B cell (primary cell): ENCODE measurements at regions not wholly inside any gene's neighbourhood (a gene's known extent, or its start where the extent isn't known, plus 50 kb on each side); places are given as distances from the start of the nearest gene placed in this dataset.

Experiments
- ATAC-seq: fragments of 200-7000 bp; cut with Tn5 transposase; one replicate; pipeline ENCODE4 v1.10.0; 2021; ENCODE audit warnings: low read depth, mild to moderate bottlenecking, moderate number of reproducible peaks, moderate library complexity
- CTCF ChIA-PET: fragments of 350-600 bp; sonication (Branson Sonifier 250); formaldehyde crosslinking; loops from one replicate; lab custom pipeline; 2021; ENCODE audit warnings: antibody characterized with exemption, inconsistent platforms; lab: Charles Lee
- POLR2A ChIA-PET: fragments of 350-600 bp; sonication (Branson Sonifier 250); formaldehyde crosslinking; loops from one replicate; lab custom pipeline; 2021; ENCODE audit warnings: antibody characterized with exemption; lab: Charles Lee
- DNase-seq: peaks from one replicate; pipeline ENCODE4 v3.0.0; 2013
- H2AFZ ChIP-seq: 2 replicates; pipeline ENCODE4 v1.6.1; 2012; ENCODE audit warnings: mild to moderate bottlenecking, low read depth, low read length; ENCODE audit not compliant: insufficient read depth, poor library complexity, severe bottlenecking
- H3K27ac ChIP-seq, 2 donors: 1 replicate in 1 of 2; 2 replicates in 1 of 2; pipeline ENCODE4 v1.5.1; 2012 to 2013; ENCODE audit warnings: low read length in 2 of 2, mild to moderate bottlenecking in 2 of 2, moderate library complexity in 1 of 2
- H3K27me3 ChIP-seq, 4 experiments: fragments of 200-600 bp in 1 of 4; sonication (generic) in 1 of 4; replicated peaks in 1 of 4; 1 replicate in 2 of 4; 2 replicates in 2 of 4; pipeline versions ENCODE4 v1.6.1 to v1.7.0; 2013 to 2016; ENCODE audit warnings: low read length in 3 of 4, mild to moderate bottlenecking in 2 of 4, mixed read lengths in 1 of 4, moderate library complexity in 1 of 4; ENCODE audit not compliant: insufficient read depth in 4 of 4, control insufficient read depth in 3 of 4; ENCODE audit errors: control extremely low read depth in 1 of 4
- H3K36me3 ChIP-seq, 2 experiments: replicated peaks in 1 of 2; 1 replicate in 1 of 2; 2 replicates in 1 of 2; pipeline versions ENCODE4 v1.6.1 to v1.7.1; 2013; ENCODE audit warnings: low read length in 1 of 2; ENCODE audit not compliant: insufficient read depth in 2 of 2, control insufficient read depth in 1 of 2; ENCODE audit errors: control extremely low read depth in 1 of 2, extremely low read depth in 1 of 2
- H3K4me1 ChIP-seq, 2 donors: fragments of 200-600 bp in 1 of 2; sonication (generic) in 1 of 2; 1 replicate in 1 of 2; 2 replicates in 1 of 2; pipeline versions ENCODE4 v1.5.1 to v1.6.1; 2013 to 2017; ENCODE audit warnings: low read length in 2 of 2; ENCODE audit not compliant: control insufficient read depth in 2 of 2, insufficient read depth in 2 of 2
- H3K4me2 ChIP-seq: replicated peaks from 2 replicates; pipeline ENCODE3; 2012; ENCODE audit warnings: mild to moderate bottlenecking, low read depth, low read length; ENCODE audit not compliant: poor library complexity, severe bottlenecking
- H3K4me3 ChIP-seq, 5 experiments: fragments of 200-600 bp in 1 of 5; sonication (generic) in 1 of 5; 1 replicate in 3 of 5; 2 replicates in 2 of 5; pipeline versions ENCODE4 v1.5.1 to v1.7.0; 2011 to 2016; ENCODE audit warnings: low read length in 4 of 5, mild to moderate bottlenecking in 4 of 5, low read depth in 2 of 5, control low read depth in 1 of 5, moderate library complexity in 1 of 5; ENCODE audit not compliant: insufficient read depth in 1 of 5; ENCODE audit errors: control extremely low read depth in 1 of 5, extremely low read depth in 1 of 5
- H3K79me2 ChIP-seq: fragments of 200-600 bp; sonication (generic); one replicate; pipeline ENCODE4 v1.6.0; 2016; ENCODE audit warnings: low read length; ENCODE audit not compliant: control insufficient read depth, insufficient read depth
- H3K9ac ChIP-seq: fragments of 200-600 bp; sonication (generic); 2 replicates; pipeline ENCODE4 v1.6.1; 2017; ENCODE audit warnings: mild to moderate bottlenecking, low read length, moderate library complexity
- H3K9me3 ChIP-seq, 3 donors: one replicate each; pipeline versions ENCODE4 v1.6.1 to v1.7.1; 2013; ENCODE audit warnings: low read length in 2 of 3; ENCODE audit not compliant: control insufficient read depth in 2 of 3, insufficient read depth in 1 of 3; ENCODE audit errors: control extremely low read depth in 1 of 3
- H4K20me1 ChIP-seq: 2 replicates; pipeline ENCODE4 v1.6.0; 2012; ENCODE audit warnings: mild to moderate bottlenecking, low read length; ENCODE audit not compliant: insufficient read depth, control insufficient read depth, poor library complexity, severe bottlenecking
- H3K27ac Mint-ChIP-seq: one replicate; pipeline ENCODE4 v1.8.0; 2021; ENCODE audit warnings: mixed read lengths
- H3K27me3 Mint-ChIP-seq: one replicate; pipeline ENCODE4 v1.8.0; 2021; ENCODE audit warnings: mixed read lengths
- H3K4me1 Mint-ChIP-seq: one replicate; pipeline ENCODE4 v1.8.0; 2021; ENCODE audit warnings: mixed read lengths
- H3K4me3 Mint-ChIP-seq: one replicate; pipeline ENCODE4 v1.8.0; 2021; ENCODE audit warnings: mixed read lengths
- H3K9me3 Mint-ChIP-seq: one replicate; pipeline ENCODE4 v1.8.0; 2022; ENCODE audit warnings: mixed read lengths; ENCODE audit not compliant: insufficient read depth
- EZH2 ChIP-seq: IDR thresholded peaks from 2 replicates; pipeline ENCODE4 v1.6.1; 2012; ENCODE audit warnings: borderline replicate concordance, low read depth, mild to moderate bottlenecking, moderate library complexity, low read length; ENCODE audit not compliant: insufficient read depth, poor library complexity, severe bottlenecking
- WGBS: methylation state at CpG from one replicate; pipeline ENCODE4 v1.1.5; 2013; ENCODE audit warnings: missing lambda C conversion rate; ENCODE audit not compliant: insufficient coverage; 5-methylcytosine and 5-hydroxymethylcytosine counted together
- intact Hi-C: fragments of 100-400 bp; cut with micrococcal nuclease; formaldehyde crosslinking; loops from one replicate; pipeline ENCODE4 v1.10.0; 2022
- TF ChIP-seq, protein P1 (sequence below): fragments of 200-600 bp; IDR thresholded peaks from one replicate; pipeline ENCODE4 v1.8.0; 2022; ENCODE audit warnings: antibody characterized with exemption, mild to moderate bottlenecking

GRCh38 chr4:164542431-164542830 is 211.5 kb upstream of the SMIM31 start:
- no peaks in the 10 kb centered on the region for H3K79me2 ChIP-seq
- no peak overlapping the region for H3K4me3 ChIP-seq
- H4K20me1 ChIP-seq: no peaks in the 10 kb centered on the region
- TF ChIP-seq, protein P1, sequence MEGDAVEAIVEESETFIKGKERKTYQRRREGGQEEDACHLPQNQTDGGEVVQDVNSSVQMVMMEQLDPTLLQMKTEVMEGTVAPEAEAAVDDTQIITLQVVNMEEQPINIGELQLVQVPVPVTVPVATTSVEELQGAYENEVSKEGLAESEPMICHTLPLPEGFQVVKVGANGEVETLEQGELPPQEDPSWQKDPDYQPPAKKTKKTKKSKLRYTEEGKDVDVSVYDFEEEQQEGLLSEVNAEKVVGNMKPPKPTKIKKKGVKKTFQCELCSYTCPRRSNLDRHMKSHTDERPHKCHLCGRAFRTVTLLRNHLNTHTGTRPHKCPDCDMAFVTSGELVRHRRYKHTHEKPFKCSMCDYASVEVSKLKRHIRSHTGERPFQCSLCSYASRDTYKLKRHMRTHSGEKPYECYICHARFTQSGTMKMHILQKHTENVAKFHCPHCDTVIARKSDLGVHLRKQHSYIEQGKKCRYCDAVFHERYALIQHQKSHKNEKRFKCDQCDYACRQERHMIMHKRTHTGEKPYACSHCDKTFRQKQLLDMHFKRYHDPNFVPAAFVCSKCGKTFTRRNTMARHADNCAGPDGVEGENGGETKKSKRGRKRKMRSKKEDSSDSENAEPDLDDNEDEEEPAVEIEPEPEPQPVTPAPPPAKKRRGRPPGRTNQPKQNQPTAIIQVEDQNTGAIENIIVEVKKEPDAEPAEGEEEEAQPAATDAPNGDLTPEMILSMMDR: no peak
- no peak for TF ChIP-seq EZH2
- no peak overlapping the region for H3K27ac ChIP-seq
- H2AFZ ChIP-seq: no peak overlapping the region
- Mint-ChIP-seq H3K4me3 (no peak overlapping the region), H3K27ac (no peak overlapping the region), H3K27me3 (no peaks in the 10 kb centered on the region), H3K9me3 (peaks cover 2% of the 10 kb centered on the region), H3K4me1 (no peaks in the 10 kb centered on the region)
- POLR2A ChIA-PET: no interaction called here
- no peaks in the 10 kb centered on the region for H3K27me3 ChIP-seq
- H3K9me3 ChIP-seq: peaks cover 0 to 12% (median 0%) of the 10 kb centered on the region in 3 donors
- DNase-seq: no peak
- no peak for ATAC-seq
- CTCF ChIA-PET: no interaction called here
- H3K4me1 ChIP-seq: no peaks in the 10 kb centered on the region
- intact Hi-C loops: no loop called here
- no CpG with 5 or more reads among the region's 1 CpG for whole genome bisulfite sequencing
- no peaks in the 10 kb centered on the region for H3K36me3 ChIP-seq
- no peak overlapping the region for H3K9ac ChIP-seq
- no peak overlapping the region for H3K4me2 ChIP-seq

DNA sequence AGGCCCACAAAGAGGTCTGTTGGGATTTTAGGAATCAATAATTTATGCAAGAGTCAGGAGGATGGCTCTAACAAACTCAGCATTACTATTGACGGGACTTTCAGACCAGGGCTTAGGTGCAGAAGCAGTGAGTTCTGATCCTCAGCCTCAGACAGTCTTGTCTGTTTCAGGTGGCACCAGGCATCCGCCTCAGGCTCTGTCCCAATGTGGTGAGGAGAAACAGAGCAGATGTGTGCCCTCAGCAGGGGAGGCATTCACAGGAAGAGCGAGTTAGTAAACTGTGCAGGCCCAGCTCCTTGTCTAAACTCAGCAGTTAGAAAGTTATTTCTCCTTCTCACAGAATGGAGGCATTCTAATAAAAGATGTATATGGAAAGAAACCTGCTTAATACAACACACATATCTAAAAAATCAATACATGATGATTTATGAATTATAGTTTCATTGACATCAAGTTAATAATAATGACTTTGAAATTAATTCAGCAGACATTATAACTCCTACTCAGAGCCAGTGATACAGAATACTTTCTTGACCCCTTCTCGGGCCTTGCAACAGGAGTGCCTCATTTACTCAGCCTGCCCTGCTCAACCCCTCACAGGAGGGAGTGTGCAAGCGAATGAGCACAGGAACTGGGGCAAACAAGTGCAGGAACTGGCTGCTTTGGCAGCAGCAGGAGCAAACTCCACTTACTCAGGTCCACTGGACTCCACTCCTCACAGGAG is 202.8 kb upstream of the SMIM31 start:
- ATAC-seq: no peak
- Histone ChIP-seq H3K4me1 (no peaks in the 10 kb centered on the region), H3K27me3 (no peaks in the 10 kb centered on the region), H3K27ac (no peak overlapping the region), H3K9ac (no peak overlapping the region), H3K4me3 (no peak overlapping the region), H3K4me2 (no peak overlapping the region), H2AFZ (no peak overlapping the region), H4K20me1 (no peaks in the 10 kb centered on the region), H3K36me3 (no peaks in the 10 kb centered on the region), H3K9me3 (peaks cover 0 to 10% (median 2%) of the 10 kb centered on the region in 3 donors), H3K79me2 (no peaks in the 10 kb centered on the region)
- no peaks in the 10 kb centered on the region for H3K4me1 Mint-ChIP-seq
- ChIA-PET CTCF (no interaction called here), POLR2A (no interaction called here)
- intact Hi-C loops: no loop called here
- no peak for DNase-seq
- whole genome bisulfite sequencing: 96% methylated on average over 3 of the region's 5 CpGs
- H3K4me3 Mint-ChIP-seq: no peak overlapping the region
- H3K27me3 Mint-ChIP-seq: no peaks in the 10 kb centered on the region
- TF ChIP-seq, protein P1: no peak
- TF ChIP-seq EZH2: no peak
- H3K9me3 Mint-ChIP-seq: peaks cover 3% of the 10 kb centered on the region
- no peak overlapping the region for H3K27ac Mint-ChIP-seq
